ENCODE measurements at regions not wholly inside any gene's neighbourhood (a gene's known extent, or its start where the extent isn't known, plus 50 kb on each side); places are given as distances from the start of the nearest gene placed in this dataset.
A peak's percentile ranks its signal among the peaks of the same experiment; 100 is the strongest.

DNA sequence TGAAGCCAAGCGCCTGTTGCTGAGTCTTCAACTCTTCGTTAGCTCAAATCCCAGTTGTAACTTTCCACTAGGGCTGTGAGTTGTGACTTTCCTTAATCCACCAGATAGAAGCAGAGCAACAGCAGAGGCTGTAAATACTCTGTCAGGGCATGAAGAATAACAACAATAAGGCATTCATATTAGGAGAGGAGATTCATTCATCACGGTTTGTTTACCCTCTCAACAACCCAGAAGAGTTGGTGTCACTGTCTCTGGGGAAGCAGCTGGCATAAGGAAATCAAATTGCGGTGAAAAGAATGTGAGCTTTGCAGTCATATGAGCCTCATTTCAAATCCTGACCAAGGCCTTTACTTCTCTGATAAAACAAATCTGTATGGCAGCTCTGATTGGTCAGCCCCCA lies 184.8 kb downstream of the SHQ1 start:
- ATAC-seq (ENCODE audit: low FRiP score in 2 of 2) (no peak), DNase-seq (no peak)
- H3K9me3 ChIP-seq = no peaks in the 10 kb centered on the region
- no peaks in the 10 kb centered on the region for H3K27me3 ChIP-seq
- H3K36me3 ChIP-seq = no peaks in the 10 kb centered on the region
- H3K4me3 ChIP-seq = no peak overlapping the region
- TF ChIP-seq, protein P1, sequence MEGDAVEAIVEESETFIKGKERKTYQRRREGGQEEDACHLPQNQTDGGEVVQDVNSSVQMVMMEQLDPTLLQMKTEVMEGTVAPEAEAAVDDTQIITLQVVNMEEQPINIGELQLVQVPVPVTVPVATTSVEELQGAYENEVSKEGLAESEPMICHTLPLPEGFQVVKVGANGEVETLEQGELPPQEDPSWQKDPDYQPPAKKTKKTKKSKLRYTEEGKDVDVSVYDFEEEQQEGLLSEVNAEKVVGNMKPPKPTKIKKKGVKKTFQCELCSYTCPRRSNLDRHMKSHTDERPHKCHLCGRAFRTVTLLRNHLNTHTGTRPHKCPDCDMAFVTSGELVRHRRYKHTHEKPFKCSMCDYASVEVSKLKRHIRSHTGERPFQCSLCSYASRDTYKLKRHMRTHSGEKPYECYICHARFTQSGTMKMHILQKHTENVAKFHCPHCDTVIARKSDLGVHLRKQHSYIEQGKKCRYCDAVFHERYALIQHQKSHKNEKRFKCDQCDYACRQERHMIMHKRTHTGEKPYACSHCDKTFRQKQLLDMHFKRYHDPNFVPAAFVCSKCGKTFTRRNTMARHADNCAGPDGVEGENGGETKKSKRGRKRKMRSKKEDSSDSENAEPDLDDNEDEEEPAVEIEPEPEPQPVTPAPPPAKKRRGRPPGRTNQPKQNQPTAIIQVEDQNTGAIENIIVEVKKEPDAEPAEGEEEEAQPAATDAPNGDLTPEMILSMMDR (IDR thresholded peaks at IDR 0.05) = no peak
- TF ChIP-seq POLR2A (IDR thresholded peaks at IDR 0.05) (no peak), EP300 (IDR thresholded peaks at IDR 0.05) (no peak), POLR2AphosphoS5 (IDR thresholded peaks at IDR 0.05) (no peak)
- H3K4me1 ChIP-seq = peaks cover 0 to 7% (median 0%) of the 10 kb centered on the region in 4 donors
- 82 to 83% methylated on average over 4 of the region's 4 CpGs for WGBS, 2 donors
- no peak overlapping the region for H3K27ac ChIP-seq

DNA sequence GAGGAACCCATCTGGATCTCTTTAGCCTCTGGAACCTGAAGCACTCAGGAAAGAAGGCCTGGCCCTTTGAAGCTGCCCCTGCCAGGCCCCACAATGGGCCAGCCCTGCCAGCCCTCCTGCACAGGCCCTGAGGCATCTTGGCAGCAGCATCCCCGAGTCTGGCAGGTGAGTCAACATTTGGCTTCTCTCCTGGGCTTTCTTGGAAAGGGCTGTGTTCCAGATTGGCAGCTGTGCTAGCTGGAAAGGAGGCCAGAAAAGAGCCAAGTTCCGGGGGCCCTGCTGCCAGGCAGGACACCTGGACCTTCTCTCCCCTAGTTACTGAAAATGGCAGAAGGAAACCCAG lies 187.2 kb downstream of the SHQ1 start:
- DNase-seq (peak; percentile 61 to 75), ATAC-seq (ENCODE audit: low FRiP score in 2 of 2) (peak; percentile 51 to 68)
- Histone ChIP-seq H3K4me1 (peaks cover 0 to 7% (median 0%) of the 10 kb centered on the region in 4 donors), H3K27me3 (no peaks in the 10 kb centered on the region), H3K9me3 (no peaks in the 10 kb centered on the region), H3K4me3 (no peak overlapping the region), H3K36me3 (no peaks in the 10 kb centered on the region), H3K27ac (no peak overlapping the region)
- 69 to 75% methylated on average over 1 to 2 of the region's 2 CpGs for WGBS, 2 donors
- TF ChIP-seq POLR2A (IDR thresholded peaks at IDR 0.05) = no peak
- TF ChIP-seq POLR2AphosphoS5 (IDR thresholded peaks at IDR 0.05) = peak in 1 of 2 donors; percentile 14

DNA sequence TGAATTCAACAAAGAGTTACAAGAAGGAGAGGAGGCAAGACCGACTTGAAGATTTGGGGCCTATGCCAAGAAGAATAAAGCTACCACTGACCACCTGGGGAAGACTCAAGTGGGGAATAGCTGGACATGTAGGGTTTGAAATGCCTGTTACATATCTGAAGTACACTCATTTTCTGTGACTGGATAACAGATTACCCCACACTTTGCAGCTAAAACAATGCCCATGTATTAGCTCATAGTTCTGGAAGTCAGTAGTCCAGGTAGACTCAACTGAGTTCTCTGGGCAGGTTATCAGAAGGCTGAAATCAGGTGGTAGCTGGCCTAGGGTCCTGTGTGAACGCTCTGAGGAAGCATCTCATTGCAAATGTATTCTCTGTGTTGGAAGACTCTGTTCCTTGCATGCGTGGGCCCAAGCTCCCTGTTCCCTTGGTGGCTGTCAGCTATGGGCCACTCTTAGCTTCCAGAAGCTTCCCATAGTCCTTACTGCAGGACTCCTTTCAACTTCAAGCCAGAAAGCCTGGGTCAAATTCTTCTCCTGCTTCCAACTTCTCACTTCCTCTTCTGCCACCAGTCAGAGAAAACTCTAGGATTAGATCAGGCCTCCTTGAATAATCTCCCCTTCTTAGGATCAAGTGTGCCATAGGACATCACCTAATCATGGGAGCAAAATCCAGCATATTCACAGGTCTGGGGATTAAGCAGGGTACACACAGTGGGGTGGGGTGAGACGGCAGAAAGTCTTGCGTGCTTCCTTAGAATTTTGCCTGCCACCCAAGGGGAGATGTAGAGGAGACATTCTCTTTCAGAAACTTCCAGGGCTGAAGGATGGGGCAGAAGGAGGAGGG lies 187.8 kb downstream of the SHQ1 start:
- 87 to 94% methylated on average over 5 of the region's 5 CpGs for WGBS, 2 donors
- TF ChIP-seq POLR2A (IDR thresholded peaks at IDR 0.05) (no peak), EP300 (IDR thresholded peaks at IDR 0.05) (no peak), POLR2AphosphoS5 (IDR thresholded peaks at IDR 0.05) (no peak)
- TF ChIP-seq, protein P1 (IDR thresholded peaks at IDR 0.05) = no peak
- no peaks in the 10 kb centered on the region for H3K9me3 ChIP-seq
- no peaks in the 10 kb centered on the region for H3K27me3 ChIP-seq
- H3K4me3 ChIP-seq = no peak overlapping the region
- DNase-seq (no peak), ATAC-seq (ENCODE audit: low FRiP score in 2 of 2) (peak in 1 of 2 donors; percentile 16)
- H3K27ac ChIP-seq = no peak overlapping the region
- H3K4me1 ChIP-seq = peaks cover 0 to 7% (median 0%) of the 10 kb centered on the region in 4 donors
- no peaks in the 10 kb centered on the region for H3K36me3 ChIP-seq

DNA sequence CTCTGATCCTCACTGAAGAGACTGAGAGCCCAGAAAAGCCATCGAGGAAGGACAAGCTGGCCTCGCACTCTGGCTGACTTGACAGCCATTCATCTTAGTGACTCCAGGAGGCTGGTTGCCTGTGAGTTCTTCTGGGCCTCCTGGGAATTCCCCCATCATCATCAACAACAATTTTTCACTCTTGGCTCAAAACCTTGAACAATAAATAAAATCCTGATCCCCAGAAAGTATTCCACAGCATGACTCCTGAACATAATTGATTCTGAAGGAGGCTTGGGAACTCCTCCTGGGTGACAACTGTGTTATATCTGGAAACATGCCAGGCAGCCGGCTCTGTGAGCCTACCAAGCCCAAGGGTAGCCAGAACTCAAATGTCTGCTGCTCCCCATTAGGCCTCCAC lies 188.6 kb downstream of the SHQ1 start:
- Histone ChIP-seq H3K4me3 (no peak overlapping the region), H3K4me1 (peaks cover 4 to 11% (median 5%) of the 10 kb centered on the region in 4 donors), H3K36me3 (no peaks in the 10 kb centered on the region), H3K27me3 (peaks cover 0 to 2% (median 0%) of the 10 kb centered on the region in 4 donors), H3K27ac (no peak overlapping the region), H3K9me3 (no peaks in the 10 kb centered on the region)
- 63 to 78% methylated on average over 3 of the region's 3 CpGs for WGBS, 2 donors
- ATAC-seq (ENCODE audit: low FRiP score in 2 of 2) (no peak), DNase-seq (no peak)
- TF ChIP-seq POLR2A (IDR thresholded peaks at IDR 0.05) = no peak
- no peak for TF ChIP-seq EP300 (IDR thresholded peaks at IDR 0.05)
- TF ChIP-seq, protein P1 (IDR thresholded peaks at IDR 0.05) = no peak
- TF ChIP-seq POLR2AphosphoS5 (IDR thresholded peaks at IDR 0.05) = no peak

DNA sequence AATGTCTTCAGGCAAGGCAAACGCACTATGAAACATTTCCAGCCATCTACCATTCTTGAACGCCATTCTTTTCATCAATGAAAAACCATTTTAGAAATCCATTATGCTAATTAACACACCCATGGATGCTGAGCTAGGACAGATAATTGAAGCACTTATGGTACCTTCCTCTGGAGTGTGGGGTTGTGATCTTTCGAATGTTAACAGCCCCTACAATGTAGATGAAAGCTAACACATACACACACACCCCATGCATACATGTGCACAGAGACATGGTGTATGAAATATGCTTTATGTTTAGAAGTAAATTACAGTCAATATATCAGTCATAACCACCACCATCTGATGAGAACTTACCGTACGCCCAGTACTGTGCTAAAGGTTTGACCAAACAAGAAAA lies 189.1 kb downstream of the SHQ1 start:
- Histone ChIP-seq H3K36me3 (no peaks in the 10 kb centered on the region), H3K9me3 (no peaks in the 10 kb centered on the region), H3K27ac (no peak overlapping the region), H3K4me3 (no peak overlapping the region), H3K4me1 (peaks cover 4 to 11% (median 5%) of the 10 kb centered on the region in 4 donors), H3K27me3 (peaks cover 0 to 2% (median 0%) of the 10 kb centered on the region in 4 donors)
- 97% methylated on average over 5 of the region's 5 CpGs for WGBS, 2 donors
- ATAC-seq (ENCODE audit: low FRiP score in 2 of 2) (no peak), DNase-seq (no peak)
- TF ChIP-seq POLR2A (IDR thresholded peaks at IDR 0.05) (no peak), POLR2AphosphoS5 (IDR thresholded peaks at IDR 0.05) (no peak)
